ENCODE measurements at regions not wholly inside any gene's neighbourhood (a gene's known extent, or its start where the extent isn't known, plus 50 kb on each side); places are given as distances from the start of the nearest gene placed in this dataset.

GRCh38 chr2:181281206-181281832 lies 175.9 kb upstream of the ITGA4 start:
- FAIRE-seq (peak; percentile 38), DNase-seq (ENCODE audit: insufficient read length) (no peak)
- TF ChIP-seq TAF1 (IDR thresholded peaks at IDR 0.05; ENCODE audit: borderline replicate concordance, low read depth, low read length) = no peak
- no peak for TF ChIP-seq POLR2AphosphoS5 (IDR thresholded peaks at IDR 0.05; ENCODE audit: low read depth, low read length)
- no peak for TF ChIP-seq POLR2A (IDR thresholded peaks at IDR 0.05; ENCODE audit: low read depth, low read length)

DNA sequence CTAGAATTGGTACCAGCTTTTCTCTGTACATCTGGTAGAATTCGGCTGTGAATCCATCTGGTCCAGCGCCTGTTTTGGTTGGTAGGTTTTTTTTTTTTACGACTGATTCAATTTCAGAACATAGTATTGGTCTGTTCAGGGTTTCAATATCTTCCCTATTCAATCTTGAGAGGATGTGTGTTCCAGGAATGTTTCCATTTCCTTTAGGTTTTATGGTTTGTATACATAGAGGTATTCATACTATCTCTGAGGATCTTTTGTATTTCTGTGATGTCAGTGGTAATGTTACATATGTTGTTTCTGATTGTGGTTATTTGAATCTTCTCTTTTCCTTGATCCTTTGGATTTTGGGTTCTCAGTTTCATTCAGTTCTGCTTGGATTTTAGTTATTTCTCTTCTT lies 172.1 kb upstream of the ITGA4 start:
- TF ChIP-seq TAF1 (IDR thresholded peaks at IDR 0.05; ENCODE audit: borderline replicate concordance, low read depth, low read length) (no peak), POLR2A (IDR thresholded peaks at IDR 0.05; ENCODE audit: low read depth, low read length) (no peak), POLR2AphosphoS5 (IDR thresholded peaks at IDR 0.05; ENCODE audit: low read depth, low read length) (no peak)
- FAIRE-seq = peak; percentile 24
- DNase-seq (ENCODE audit: insufficient read length) = no peak

DNA sequence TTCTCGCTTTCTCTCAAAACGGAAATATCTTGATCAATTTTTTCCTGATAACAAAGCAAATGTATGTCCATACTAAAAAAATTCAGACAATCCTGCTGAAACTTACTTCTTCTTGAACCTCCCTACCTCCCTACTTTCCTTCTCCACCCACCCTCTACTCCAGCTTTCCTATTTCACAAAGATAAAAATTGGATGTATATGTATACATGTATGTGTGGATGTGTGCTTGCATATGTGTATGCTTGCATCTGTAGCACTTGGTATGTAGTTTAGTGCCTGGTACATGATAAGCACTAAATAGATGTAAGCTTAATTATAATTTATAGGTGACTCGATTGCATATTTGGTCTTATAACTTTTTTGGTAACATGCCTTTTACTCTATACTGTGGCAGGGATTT lies 167.5 kb upstream of the ITGA4 start:
- DNase-seq (ENCODE audit: insufficient read length) (no peak), FAIRE-seq (peak; percentile 70)
- TF ChIP-seq TAF1 (IDR thresholded peaks at IDR 0.05; ENCODE audit: borderline replicate concordance, low read depth, low read length) (no peak), POLR2AphosphoS5 (IDR thresholded peaks at IDR 0.05; ENCODE audit: low read depth, low read length) (no peak), POLR2A (IDR thresholded peaks at IDR 0.05; ENCODE audit: low read depth, low read length) (no peak)

GRCh38 chr2:181290182-181290581 lies 167.0 kb upstream of the ITGA4 start:
- FAIRE-seq (no peak), DNase-seq (ENCODE audit: insufficient read length) (no peak)
- TF ChIP-seq TAF1 (IDR thresholded peaks at IDR 0.05; ENCODE audit: borderline replicate concordance, low read depth, low read length) (no peak), POLR2AphosphoS5 (IDR thresholded peaks at IDR 0.05; ENCODE audit: low read depth, low read length) (no peak), POLR2A (IDR thresholded peaks at IDR 0.05; ENCODE audit: low read depth, low read length) (no peak)

DNA sequence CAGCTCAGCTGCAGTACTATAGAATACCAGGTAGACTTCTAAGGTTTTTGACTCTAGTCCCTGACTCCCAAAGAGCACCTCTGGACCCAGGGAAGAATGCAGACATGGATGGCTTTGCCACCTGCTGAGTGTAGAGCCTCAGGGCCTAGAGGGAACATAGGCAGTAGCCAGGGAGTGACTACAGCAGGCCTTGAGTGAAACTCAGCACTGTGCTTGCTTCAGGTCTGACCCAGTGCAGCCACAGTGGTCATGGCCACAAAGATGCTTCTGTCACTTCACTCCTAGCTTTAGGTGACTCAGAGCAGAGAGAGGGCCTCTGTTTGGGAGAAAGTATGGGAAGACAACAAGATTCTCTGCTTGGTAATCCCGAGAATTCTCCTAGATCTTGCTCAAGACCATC lies 162.2 kb upstream of the ITGA4 start:
- DNase-seq (ENCODE audit: insufficient read length) = no peak
- TF ChIP-seq POLR2A (IDR thresholded peaks at IDR 0.05; ENCODE audit: low read depth, low read length) = no peak
- no peak for TF ChIP-seq TAF1 (IDR thresholded peaks at IDR 0.05; ENCODE audit: borderline replicate concordance, low read depth, low read length)
- no peak for TF ChIP-seq POLR2AphosphoS5 (IDR thresholded peaks at IDR 0.05; ENCODE audit: low read depth, low read length)
- no peak for FAIRE-seq

- no peak for TF ChIP-seq TAF1 (IDR thresholded peaks at IDR 0.05; ENCODE audit: borderline replicate concordance, low read depth, low read length)
- TF ChIP-seq POLR2A (IDR thresholded peaks at IDR 0.05; ENCODE audit: low read depth, low read length) = no peak
- TF ChIP-seq POLR2AphosphoS5 (IDR thresholded peaks at IDR 0.05; ENCODE audit: low read depth, low read length) = no peak
- FAIRE-seq (no peak), DNase-seq (ENCODE audit: insufficient read length) (no peak)
Observed at GRCh38 chr2:181300600-181301291, 156.4 kb upstream of the ITGA4 start.

- TF ChIP-seq POLR2A (IDR thresholded peaks at IDR 0.05; ENCODE audit: low read depth, low read length) (no peak), TAF1 (IDR thresholded peaks at IDR 0.05; ENCODE audit: borderline replicate concordance, low read depth, low read length) (no peak), POLR2AphosphoS5 (IDR thresholded peaks at IDR 0.05; ENCODE audit: low read depth, low read length) (no peak)
- peak; percentile 87 for FAIRE-seq
Observed at GRCh38 chr2:181304011-181304844, 153.0 kb upstream of the ITGA4 start.

GRCh38 chr2:181305301-181306123 lies 151.7 kb upstream of the ITGA4 start:
- peak; percentile 99 for FAIRE-seq
- no peak for DNase-seq (ENCODE audit: insufficient read length)
- TF ChIP-seq TAF1 (IDR thresholded peaks at IDR 0.05; ENCODE audit: borderline replicate concordance, low read depth, low read length) = peak; percentile 66; the same call in 1 of the 2 replicates
- TF ChIP-seq POLR2A (IDR thresholded peaks at IDR 0.05; ENCODE audit: low read depth, low read length) = peak; percentile 62; the same call in 1 of the 2 replicates
- TF ChIP-seq POLR2AphosphoS5 (IDR thresholded peaks at IDR 0.05; ENCODE audit: low read depth, low read length) = peak; percentile 62; the same call in 1 of the 2 replicates

More at GRCh38 chr2:181304011-181304844, 153.0 kb upstream of the ITGA4 start:
- no peak for DNase-seq (ENCODE audit: insufficient read length)

DNA sequence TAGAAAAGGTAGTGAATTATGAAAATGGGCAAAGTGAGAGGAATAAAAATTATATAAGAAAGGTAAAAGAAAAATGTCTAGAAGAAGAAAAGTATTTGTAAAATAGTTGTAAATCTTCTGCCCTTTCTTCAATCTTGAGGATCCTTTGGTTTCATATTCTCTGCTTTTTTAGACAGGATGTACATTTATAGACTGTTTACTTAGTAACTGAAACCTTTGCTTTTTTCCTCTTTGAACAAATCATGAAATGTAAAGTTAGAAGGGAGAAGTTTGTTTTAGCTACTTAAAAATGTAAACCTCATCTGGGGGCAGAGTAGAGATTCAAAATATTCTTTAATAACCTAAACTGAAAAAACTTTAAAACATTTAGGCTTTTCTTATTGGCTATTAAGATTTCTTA lies 150.4 kb upstream of the ITGA4 start:
- DNase-seq (ENCODE audit: insufficient read length) (no peak), FAIRE-seq (peak; percentile 80)
- TF ChIP-seq POLR2AphosphoS5 (IDR thresholded peaks at IDR 0.05; ENCODE audit: low read depth, low read length) (no peak), POLR2A (IDR thresholded peaks at IDR 0.05; ENCODE audit: low read depth, low read length) (no peak), TAF1 (IDR thresholded peaks at IDR 0.05; ENCODE audit: borderline replicate concordance, low read depth, low read length) (no peak)

- no peak for TF ChIP-seq TAF1 (IDR thresholded peaks at IDR 0.05; ENCODE audit: borderline replicate concordance, low read depth, low read length)
- no peak for TF ChIP-seq POLR2AphosphoS5 (IDR thresholded peaks at IDR 0.05; ENCODE audit: low read depth, low read length)
- TF ChIP-seq POLR2A (IDR thresholded peaks at IDR 0.05; ENCODE audit: low read depth, low read length) = no peak
- FAIRE-seq (peak; percentile 51), DNase-seq (ENCODE audit: insufficient read length) (no peak)
Observed at GRCh38 chr2:181307203-181307991, 149.8 kb upstream of the ITGA4 start.

Measured in GM12892 (cell line).